ENCODE measurements at regions not wholly inside any gene's neighbourhood (a gene's known extent, or its start where the extent isn't known, plus 50 kb on each side); places are given as distances from the start of the nearest gene placed in this dataset.
"Not testable (repeated sequence)": the region's sequence is repeated elsewhere in the genome, so short reads cannot be mapped to it uniquely, and the experiment has no call there.

DNA sequence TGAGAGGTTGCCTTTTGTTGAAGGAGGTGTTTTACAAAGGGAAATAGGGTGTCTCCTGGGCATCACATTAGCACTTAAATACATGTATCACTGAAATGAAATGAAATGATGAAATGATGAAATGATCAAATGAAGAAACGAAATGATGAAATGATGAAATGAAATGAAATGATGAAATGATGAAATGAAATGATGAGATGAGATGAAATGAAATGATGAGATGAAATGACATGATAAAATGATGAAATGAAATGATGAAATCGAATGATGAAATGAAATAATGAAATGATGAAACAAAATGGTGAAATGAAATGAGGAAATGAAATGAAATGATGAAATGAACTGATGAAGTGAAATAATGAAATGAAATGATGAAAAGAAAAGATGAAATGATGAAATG, 137.6 kb upstream of the ERV3-1 start:
- H3K36me3 ChIP-seq (ENCODE audit: control insufficient read depth in 2 of 3, insufficient read depth in 3 of 3, low read length in 3 of 3); CTCF ChIA-PET; ATAC-seq; DNase-seq; H3K4me3 Mint-ChIP-seq; H3K4me1 Mint-ChIP-seq; H3K9me3 Mint-ChIP-seq; H3K4me1 ChIP-seq (ENCODE audit: control insufficient read depth in 2 of 2, insufficient read depth in 2 of 2, low read length in 2 of 2); POLR2A ChIA-PET; H3K4me3 ChIP-seq (ENCODE audit: low read length); H3K36me3 Mint-ChIP-seq; H3K27me3 Mint-ChIP-seq; H3K27ac Mint-ChIP-seq; H3K27ac ChIP-seq (ENCODE audit: low read depth, low read length); H3K27me3 ChIP-seq (ENCODE audit: control insufficient read depth in 2 of 2, insufficient read depth in 2 of 2, low read length in 2 of 2); H3K9me3 ChIP-seq (ENCODE audit: control insufficient read depth in 2 of 3, low read length in 3 of 3); intact Hi-C loops (cut with micrococcal nuclease): not testable (repeated sequence)

DNA sequence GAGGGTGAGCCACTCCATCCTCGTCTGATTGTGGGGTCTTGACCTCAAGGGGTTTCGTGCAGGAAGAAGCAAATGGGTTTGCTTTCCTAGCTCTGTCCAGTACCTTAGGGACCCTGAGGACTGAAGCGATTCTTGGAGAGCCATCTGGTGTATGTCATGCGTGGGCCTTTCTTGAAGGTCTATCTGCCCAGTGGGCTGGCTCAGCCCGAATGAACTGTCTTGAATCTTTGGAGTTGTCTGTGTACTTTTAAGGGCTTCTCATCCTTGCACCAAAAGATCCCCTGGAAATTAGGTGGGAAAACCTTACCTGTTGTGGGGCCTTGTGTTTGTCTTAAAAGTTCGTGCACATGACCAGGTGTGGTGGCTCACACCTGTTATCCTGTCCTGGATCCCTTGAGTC, 135.4 kb upstream of the ERV3-1 start:
- H3K27me3 Mint-ChIP-seq; DNase-seq; ATAC-seq; CTCF ChIA-PET; H3K4me3 Mint-ChIP-seq; H3K27ac Mint-ChIP-seq; H3K27me3 ChIP-seq (ENCODE audit: control insufficient read depth in 2 of 2, insufficient read depth in 2 of 2, low read length in 2 of 2); H3K4me3 ChIP-seq (ENCODE audit: low read length); H3K9me3 Mint-ChIP-seq; POLR2A ChIA-PET; H3K27ac ChIP-seq (ENCODE audit: low read depth, low read length); H3K4me1 Mint-ChIP-seq; intact Hi-C loops (cut with micrococcal nuclease); H3K36me3 Mint-ChIP-seq; H3K9me3 ChIP-seq (ENCODE audit: control insufficient read depth in 2 of 3, low read length in 3 of 3); H3K36me3 ChIP-seq (ENCODE audit: control insufficient read depth in 2 of 3, insufficient read depth in 3 of 3, low read length in 3 of 3); H3K4me1 ChIP-seq (ENCODE audit: control insufficient read depth in 2 of 2, insufficient read depth in 2 of 2, low read length in 2 of 2): not testable (repeated sequence)

GRCh38 chr7:65141405-65141778, 134.9 kb upstream of the ERV3-1 start:
- CTCF ChIA-PET; H3K4me3 ChIP-seq (ENCODE audit: low read length); POLR2A ChIA-PET; H3K36me3 Mint-ChIP-seq; H3K27me3 ChIP-seq (ENCODE audit: control insufficient read depth in 2 of 2, insufficient read depth in 2 of 2, low read length in 2 of 2); H3K9me3 Mint-ChIP-seq; H3K9me3 ChIP-seq (ENCODE audit: control insufficient read depth in 2 of 3, low read length in 3 of 3); ATAC-seq; DNase-seq; H3K4me1 ChIP-seq (ENCODE audit: control insufficient read depth in 2 of 2, insufficient read depth in 2 of 2, low read length in 2 of 2); H3K36me3 ChIP-seq (ENCODE audit: control insufficient read depth in 2 of 3, insufficient read depth in 3 of 3, low read length in 3 of 3); H3K27ac Mint-ChIP-seq; H3K27me3 Mint-ChIP-seq; intact Hi-C loops (cut with micrococcal nuclease); H3K4me1 Mint-ChIP-seq; H3K4me3 Mint-ChIP-seq; H3K27ac ChIP-seq (ENCODE audit: low read depth, low read length): not testable (repeated sequence)

- H3K27ac ChIP-seq (ENCODE audit: low read depth, low read length); DNase-seq; H3K9me3 ChIP-seq (ENCODE audit: control insufficient read depth in 2 of 3, low read length in 3 of 3); H3K4me3 ChIP-seq (ENCODE audit: low read length); CTCF ChIA-PET; ATAC-seq; H3K27me3 ChIP-seq (ENCODE audit: control insufficient read depth in 2 of 2, insufficient read depth in 2 of 2, low read length in 2 of 2); H3K36me3 Mint-ChIP-seq; H3K4me1 Mint-ChIP-seq; H3K27ac Mint-ChIP-seq; H3K4me1 ChIP-seq (ENCODE audit: control insufficient read depth in 2 of 2, insufficient read depth in 2 of 2, low read length in 2 of 2); H3K9me3 Mint-ChIP-seq; intact Hi-C loops (cut with micrococcal nuclease); POLR2A ChIA-PET; H3K36me3 ChIP-seq (ENCODE audit: control insufficient read depth in 2 of 3, insufficient read depth in 3 of 3, low read length in 3 of 3); H3K4me3 Mint-ChIP-seq; H3K27me3 Mint-ChIP-seq: not testable (repeated sequence)
Observed at GRCh38 chr7:65140543-65141404, 134.3 kb upstream of the ERV3-1 start.

DNA sequence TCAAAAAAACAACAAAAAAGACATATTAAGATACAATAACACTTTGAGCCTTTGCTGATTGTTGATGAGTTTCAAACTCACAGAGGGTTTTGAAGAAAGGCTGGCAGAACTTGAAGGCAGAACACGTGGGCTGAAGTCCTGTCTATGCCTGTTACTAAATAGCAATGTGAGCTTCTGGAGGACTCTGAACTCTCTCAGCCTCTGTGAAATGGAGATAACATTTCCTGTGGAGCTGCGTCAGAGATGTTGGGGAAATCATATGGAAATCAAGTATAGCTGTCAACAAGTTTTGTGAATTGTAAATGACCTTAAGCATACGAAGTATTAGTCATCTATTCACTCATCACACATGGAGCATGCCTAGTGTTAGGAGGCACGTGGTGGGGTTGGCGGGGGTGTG, 130.4 kb upstream of the ERV3-1 start:
- POLR2A ChIA-PET; H3K4me1 Mint-ChIP-seq; H3K27ac Mint-ChIP-seq; H3K36me3 Mint-ChIP-seq; H3K9me3 ChIP-seq (ENCODE audit: control insufficient read depth in 2 of 3, low read length in 3 of 3); H3K27ac ChIP-seq (ENCODE audit: low read depth, low read length); H3K4me1 ChIP-seq (ENCODE audit: control insufficient read depth in 2 of 2, insufficient read depth in 2 of 2, low read length in 2 of 2); H3K27me3 ChIP-seq (ENCODE audit: control insufficient read depth in 2 of 2, insufficient read depth in 2 of 2, low read length in 2 of 2); H3K4me3 ChIP-seq (ENCODE audit: low read length); CTCF ChIA-PET; H3K9me3 Mint-ChIP-seq; H3K27me3 Mint-ChIP-seq; intact Hi-C loops (cut with micrococcal nuclease); H3K36me3 ChIP-seq (ENCODE audit: control insufficient read depth in 2 of 3, insufficient read depth in 3 of 3, low read length in 3 of 3); ATAC-seq; H3K4me3 Mint-ChIP-seq; DNase-seq: not testable (repeated sequence)

GRCh38 chr7:65133087-65133486, 126.6 kb upstream of the ERV3-1 start:
- H3K27me3 Mint-ChIP-seq; CTCF ChIA-PET; H3K36me3 Mint-ChIP-seq; H3K4me3 ChIP-seq (ENCODE audit: low read length); H3K27me3 ChIP-seq (ENCODE audit: control insufficient read depth in 2 of 2, insufficient read depth in 2 of 2, low read length in 2 of 2); H3K4me1 ChIP-seq (ENCODE audit: control insufficient read depth in 2 of 2, insufficient read depth in 2 of 2, low read length in 2 of 2); H3K4me3 Mint-ChIP-seq; POLR2A ChIA-PET; H3K36me3 ChIP-seq (ENCODE audit: control insufficient read depth in 2 of 3, insufficient read depth in 3 of 3, low read length in 3 of 3); H3K27ac ChIP-seq (ENCODE audit: low read depth, low read length); intact Hi-C loops (cut with micrococcal nuclease); H3K9me3 Mint-ChIP-seq; H3K27ac Mint-ChIP-seq; H3K9me3 ChIP-seq (ENCODE audit: control insufficient read depth in 2 of 3, low read length in 3 of 3); ATAC-seq; DNase-seq; H3K4me1 Mint-ChIP-seq: not testable (repeated sequence)

DNA sequence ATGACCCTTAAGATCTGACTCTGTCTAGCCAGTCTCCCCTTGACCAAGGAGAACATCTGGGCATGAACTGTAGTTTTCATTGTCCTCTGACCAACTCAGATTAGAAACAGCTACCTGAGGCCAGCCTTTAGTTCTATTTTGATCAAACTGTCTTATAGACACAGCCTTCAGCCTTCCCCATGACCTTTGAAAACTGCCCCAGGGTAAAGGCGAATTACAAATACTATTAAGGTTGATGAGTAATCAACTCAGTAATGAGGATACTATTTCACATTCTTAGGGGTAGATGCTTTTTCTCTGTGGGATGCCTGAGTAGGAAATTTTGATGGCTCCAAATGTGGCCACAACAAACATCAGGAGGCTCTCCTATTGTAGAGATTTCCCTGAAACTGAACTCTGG, 125.8 kb upstream of the ERV3-1 start:
- H3K9me3 ChIP-seq (ENCODE audit: control insufficient read depth in 2 of 3, low read length in 3 of 3); H3K4me3 ChIP-seq (ENCODE audit: low read length); intact Hi-C loops (cut with micrococcal nuclease); ATAC-seq; H3K27ac Mint-ChIP-seq; H3K36me3 Mint-ChIP-seq; H3K27me3 ChIP-seq (ENCODE audit: control insufficient read depth in 2 of 2, insufficient read depth in 2 of 2, low read length in 2 of 2); H3K36me3 ChIP-seq (ENCODE audit: control insufficient read depth in 2 of 3, insufficient read depth in 3 of 3, low read length in 3 of 3); CTCF ChIA-PET; H3K4me1 ChIP-seq (ENCODE audit: control insufficient read depth in 2 of 2, insufficient read depth in 2 of 2, low read length in 2 of 2); H3K27me3 Mint-ChIP-seq; H3K9me3 Mint-ChIP-seq; H3K4me1 Mint-ChIP-seq; DNase-seq; H3K27ac ChIP-seq (ENCODE audit: low read depth, low read length); POLR2A ChIA-PET; H3K4me3 Mint-ChIP-seq: not testable (repeated sequence)

Measured in naive thymus-derived CD4-positive, alpha-beta T cell (primary cell).